Thoracic aorta (tissue), 2 donors: ENCODE measurements at regions not wholly inside any gene's neighbourhood (a gene's known extent, or its start where the extent isn't known, plus 50 kb on each side); places are given as distances from the start of the nearest gene placed in this dataset.

ENCODE experiments used
- ATAC-seq: fragments of 150-250 bp; one replicate; pipeline ENCODE4 v1.8.0; 2017; ENCODE audit warnings: low read depth; ENCODE audit not compliant: insufficient number of reproducible peaks, low FRiP score
- DNase-seq: peaks from one replicate; pipeline ENCODE4 v3.0.0-alpha.2; 2020; ENCODE audit warnings: low spot score
- H3K27ac ChIP-seq, 2 donors: fragments of 200-600 bp; sonication (generic); 1 replicate in 1 of 2; 2 replicates in 1 of 2; pipeline ENCODE4 v1.5.1; 2016; ENCODE audit warnings: mild to moderate bottlenecking in 2 of 2, moderate library complexity in 2 of 2
- H3K27me3 ChIP-seq: fragments of 200-600 bp; sonication (generic); replicated peaks from 2 replicates; pipeline ENCODE4 v1.6.0; 2016; ENCODE audit warnings: mild to moderate bottlenecking; ENCODE audit not compliant: insufficient read depth
- H3K36me3 ChIP-seq: fragments of 200-600 bp; sonication (generic); one replicate; pipeline ENCODE4 v1.5.1; 2016
- H3K4me1 ChIP-seq, 2 donors: fragments of 200-600 bp; sonication (generic); 1 replicate in 1 of 2; 2 replicates in 1 of 2; pipeline versions ENCODE4 v1.5.1 to v1.6.0; 2016; ENCODE audit warnings: low read depth in 2 of 2, mild to moderate bottlenecking in 1 of 2; ENCODE audit not compliant: control insufficient read depth in 1 of 2
- H3K4me3 ChIP-seq: fragments of 200-600 bp; sonication (generic); 2 replicates; pipeline ENCODE4 v1.5.1; 2016; ENCODE audit warnings: mild to moderate bottlenecking
- H3K9me3 ChIP-seq: fragments of 200-600 bp; sonication (generic); 2 replicates; pipeline ENCODE4 v1.5.1; 2016
- CTCF ChIP-seq: fragments of 200-600 bp; sonication (generic); IDR thresholded peaks from one replicate; pipeline ENCODE4 v1.5.1; 2019; ENCODE audit warnings: antibody characterized with exemption

GRCh38 chr3:35544976-35545375 is 94.3 kb upstream of the ARPP21 start:
- no peaks in the 10 kb centered on the region for H3K9me3 ChIP-seq
- TF ChIP-seq CTCF: no peak
- ATAC-seq: no peak
- H3K27ac ChIP-seq: no peak overlapping the region
- H3K36me3 ChIP-seq: no peaks in the 10 kb centered on the region
- no peak for DNase-seq
- no peaks in the 10 kb centered on the region for H3K27me3 ChIP-seq
- H3K4me3 ChIP-seq: no peak overlapping the region
- peaks cover 6 to 13% of the 10 kb centered on the region in 2 donors for H3K4me1 ChIP-seq

GRCh38 chr3:35549690-35550089 is 89.6 kb upstream of the ARPP21 start:
- ATAC-seq: no peak
- no peak for TF ChIP-seq CTCF
- H3K36me3 ChIP-seq: no peaks in the 10 kb centered on the region
- peaks cover 6 to 15% of the 10 kb centered on the region in 2 donors for H3K4me1 ChIP-seq
- H3K27me3 ChIP-seq: no peaks in the 10 kb centered on the region
- no peaks in the 10 kb centered on the region for H3K9me3 ChIP-seq
- DNase-seq: no peak
- peak overlapping the region; percentile 24 to 36 for H3K27ac ChIP-seq
- H3K4me3 ChIP-seq: no peak overlapping the region

- Histone ChIP-seq H3K36me3 (no peaks in the 10 kb centered on the region), H3K4me3 (no peak overlapping the region), H3K4me1 (no peaks in the 10 kb centered on the region), H3K27ac (no peak overlapping the region), H3K9me3 (peaks cover 12% of the 10 kb centered on the region), H3K27me3 (no peaks in the 10 kb centered on the region)
- TF ChIP-seq CTCF: no peak
- DNase-seq (no peak), ATAC-seq (no peak)
Observed at GRCh38 chr3:35562141-35562540, 77.2 kb upstream of the ARPP21 start.

- no peak overlapping the region for H3K27ac ChIP-seq
- TF ChIP-seq CTCF: no peak
Observed at GRCh38 chr3:35565048-35565447, 74.3 kb upstream of the ARPP21 start.

More at GRCh38 chr3:35565048-35565447, 74.3 kb upstream of the ARPP21 start:
- H3K4me3 ChIP-seq: no peak overlapping the region
- H3K9me3 ChIP-seq: no peaks in the 10 kb centered on the region
- no peak for ATAC-seq
- H3K36me3 ChIP-seq: no peaks in the 10 kb centered on the region
- H3K27me3 ChIP-seq: no peaks in the 10 kb centered on the region
- DNase-seq: no peak
- H3K4me1 ChIP-seq: no peaks in the 10 kb centered on the region
